ENCODE measurements at regions not wholly inside any gene's neighbourhood (a gene's known extent, or its start where the extent isn't known, plus 50 kb on each side); places are given as distances from the start of the nearest gene placed in this dataset.

- TF ChIP-seq ZNF274 (IDR thresholded peaks at IDR 0.05; ENCODE audit: low read depth, low read length) (no peak), SUZ12 (IDR thresholded peaks at IDR 0.05; ENCODE audit: extremely low read depth, insufficient read depth, insufficient read length) (no peak), YY1 (IDR thresholded peaks at IDR 0.05; ENCODE audit: insufficient read depth, insufficient read length) (no peak)
These were observed 93.1 kb upstream of the ZC3H12C start for GRCh38 chr11:110000031-110000502.

All from NT2/D1 (cell line).